GM23338 (cell line): ENCODE measurements at regions not wholly inside any gene's neighbourhood (a gene's known extent, or its start where the extent isn't known, plus 50 kb on each side); places are given as distances from the start of the nearest gene placed in this dataset.

Source experiments
- CREB1 ChIP-seq: fragments of 250-450 bp; sonication (Bioruptor Pico); IDR thresholded peaks from 2 replicates; pipeline ENCODE4 v1.5.0; 2020; ENCODE audit warnings: low read depth, mild to moderate bottlenecking, moderate library complexity
- CTCF ChIP-seq, 2 experiments: fragments of 200-600 bp in 1 of 2; sonication (generic) in 1 of 2; conservative IDR thresholded peaks; 2 replicates each; pipeline versions ENCODE4 v1.5.1 to v1.6.1; 2016 to 2017; ENCODE audit warnings: antibody characterized with exemption in 2 of 2, low read depth in 2 of 2, mild to moderate bottlenecking in 2 of 2, moderate library complexity in 1 of 2
- ETS1 ChIP-seq: IDR thresholded peaks from 2 replicates; pipeline ENCODE4 v1.6.1; 2016; ENCODE audit warnings: antibody characterized with exemption
- EZH2 ChIP-seq: fragments of 200-600 bp; sonication (generic); IDR thresholded peaks from one replicate; pipeline ENCODE4 v1.8.0; 2017; ENCODE audit warnings: antibody characterized with exemption, mild to moderate bottlenecking, low read depth; ENCODE audit not compliant: unreplicated experiment
- EZH2phosphoT487 ChIP-seq: fragments of 200-600 bp; sonication (generic); IDR thresholded peaks from one replicate; pipeline ENCODE4 v1.8.1; 2018; ENCODE audit warnings: antibody characterized with exemption; ENCODE audit not compliant: unreplicated experiment
- JUNB ChIP-seq: IDR thresholded peaks from one replicate; pipeline ENCODE4 v1.6.1; 2016; ENCODE audit warnings: antibody characterized with exemption; ENCODE audit not compliant: unreplicated experiment
- POLR2AphosphoS5 ChIP-seq: IDR thresholded peaks from 2 replicates; pipeline ENCODE4 v1.6.1; 2016; ENCODE audit warnings: antibody characterized with exemption, low read depth
- STAT1 ChIP-seq: IDR thresholded peaks from one replicate; pipeline ENCODE4 v1.6.1; 2016; ENCODE audit warnings: antibody characterized with exemption; ENCODE audit not compliant: unreplicated experiment
- ZNF114 ChIP-seq: fragments of 250-450 bp; sonication (Bioruptor Pico); IDR thresholded peaks from 2 replicates; pipeline ENCODE4 v1.5.0; 2020; ENCODE audit warnings: mild to moderate bottlenecking, moderate library complexity
- ZNF331 ChIP-seq: fragments of 250-450 bp; sonication (Bioruptor Pico); IDR thresholded peaks from 2 replicates; pipeline ENCODE4 v1.5.0; 2020; ENCODE audit warnings: low read depth, mild to moderate bottlenecking, moderate library complexity
- TF ChIP-seq, protein P1 (sequence below): IDR thresholded peaks from one replicate; pipeline ENCODE4 v1.6.1; 2018; ENCODE audit warnings: antibody characterized with exemption; ENCODE audit not compliant: unreplicated experiment
- TF ChIP-seq, protein P2 (sequence below): fragments of 250-450 bp; sonication (Bioruptor Pico); IDR thresholded peaks from 2 replicates; pipeline ENCODE4 v1.5.0; 2020; ENCODE audit warnings: mild to moderate bottlenecking, moderate library complexity

DNA sequence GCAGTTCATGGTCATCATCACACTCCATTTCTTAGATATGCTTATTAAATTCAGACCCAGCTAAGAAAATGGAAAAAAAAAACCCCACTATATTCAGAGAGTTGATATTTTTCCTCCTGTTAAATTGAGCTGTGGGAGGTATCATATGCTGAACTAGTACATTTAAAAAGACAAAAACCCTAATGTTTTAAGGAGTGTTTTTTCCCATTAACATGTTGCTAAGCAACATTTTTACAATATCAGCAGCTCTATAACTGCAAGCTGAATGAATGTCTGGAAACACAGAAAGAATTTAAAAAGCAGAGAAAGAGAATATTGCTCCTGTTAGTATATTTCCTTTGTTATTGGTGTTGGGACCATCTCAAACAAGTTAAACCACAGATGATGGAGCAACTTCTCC lies 265.8 kb upstream of the GRIA1 start:
- TF ChIP-seq CTCF (conservative IDR thresholded peaks at IDR 0.05; ENCODE audit: low read depth in 2 of 2) (no peak), EZH2 (no peak), POLR2AphosphoS5 (no peak), JUNB (no peak), ZNF331 (CRISPR knock-in tag) (no peak), CREB1 (CRISPR knock-in tag) (no peak), EZH2phosphoT487 (no peak), ZNF114 (CRISPR knock-in tag) (no peak), ETS1 (no peak), STAT1 (no peak)
- TF ChIP-seq, protein P1, sequence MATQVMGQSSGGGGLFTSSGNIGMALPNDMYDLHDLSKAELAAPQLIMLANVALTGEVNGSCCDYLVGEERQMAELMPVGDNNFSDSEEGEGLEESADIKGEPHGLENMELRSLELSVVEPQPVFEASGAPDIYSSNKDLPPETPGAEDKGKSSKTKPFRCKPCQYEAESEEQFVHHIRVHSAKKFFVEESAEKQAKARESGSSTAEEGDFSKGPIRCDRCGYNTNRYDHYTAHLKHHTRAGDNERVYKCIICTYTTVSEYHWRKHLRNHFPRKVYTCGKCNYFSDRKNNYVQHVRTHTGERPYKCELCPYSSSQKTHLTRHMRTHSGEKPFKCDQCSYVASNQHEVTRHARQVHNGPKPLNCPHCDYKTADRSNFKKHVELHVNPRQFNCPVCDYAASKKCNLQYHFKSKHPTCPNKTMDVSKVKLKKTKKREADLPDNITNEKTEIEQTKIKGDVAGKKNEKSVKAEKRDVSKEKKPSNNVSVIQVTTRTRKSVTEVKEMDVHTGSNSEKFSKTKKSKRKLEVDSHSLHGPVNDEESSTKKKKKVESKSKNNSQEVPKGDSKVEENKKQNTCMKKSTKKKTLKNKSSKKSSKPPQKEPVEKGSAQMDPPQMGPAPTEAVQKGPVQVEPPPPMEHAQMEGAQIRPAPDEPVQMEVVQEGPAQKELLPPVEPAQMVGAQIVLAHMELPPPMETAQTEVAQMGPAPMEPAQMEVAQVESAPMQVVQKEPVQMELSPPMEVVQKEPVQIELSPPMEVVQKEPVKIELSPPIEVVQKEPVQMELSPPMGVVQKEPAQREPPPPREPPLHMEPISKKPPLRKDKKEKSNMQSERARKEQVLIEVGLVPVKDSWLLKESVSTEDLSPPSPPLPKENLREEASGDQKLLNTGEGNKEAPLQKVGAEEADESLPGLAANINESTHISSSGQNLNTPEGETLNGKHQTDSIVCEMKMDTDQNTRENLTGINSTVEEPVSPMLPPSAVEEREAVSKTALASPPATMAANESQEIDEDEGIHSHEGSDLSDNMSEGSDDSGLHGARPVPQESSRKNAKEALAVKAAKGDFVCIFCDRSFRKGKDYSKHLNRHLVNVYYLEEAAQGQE = no peak
- TF ChIP-seq, protein P2, sequence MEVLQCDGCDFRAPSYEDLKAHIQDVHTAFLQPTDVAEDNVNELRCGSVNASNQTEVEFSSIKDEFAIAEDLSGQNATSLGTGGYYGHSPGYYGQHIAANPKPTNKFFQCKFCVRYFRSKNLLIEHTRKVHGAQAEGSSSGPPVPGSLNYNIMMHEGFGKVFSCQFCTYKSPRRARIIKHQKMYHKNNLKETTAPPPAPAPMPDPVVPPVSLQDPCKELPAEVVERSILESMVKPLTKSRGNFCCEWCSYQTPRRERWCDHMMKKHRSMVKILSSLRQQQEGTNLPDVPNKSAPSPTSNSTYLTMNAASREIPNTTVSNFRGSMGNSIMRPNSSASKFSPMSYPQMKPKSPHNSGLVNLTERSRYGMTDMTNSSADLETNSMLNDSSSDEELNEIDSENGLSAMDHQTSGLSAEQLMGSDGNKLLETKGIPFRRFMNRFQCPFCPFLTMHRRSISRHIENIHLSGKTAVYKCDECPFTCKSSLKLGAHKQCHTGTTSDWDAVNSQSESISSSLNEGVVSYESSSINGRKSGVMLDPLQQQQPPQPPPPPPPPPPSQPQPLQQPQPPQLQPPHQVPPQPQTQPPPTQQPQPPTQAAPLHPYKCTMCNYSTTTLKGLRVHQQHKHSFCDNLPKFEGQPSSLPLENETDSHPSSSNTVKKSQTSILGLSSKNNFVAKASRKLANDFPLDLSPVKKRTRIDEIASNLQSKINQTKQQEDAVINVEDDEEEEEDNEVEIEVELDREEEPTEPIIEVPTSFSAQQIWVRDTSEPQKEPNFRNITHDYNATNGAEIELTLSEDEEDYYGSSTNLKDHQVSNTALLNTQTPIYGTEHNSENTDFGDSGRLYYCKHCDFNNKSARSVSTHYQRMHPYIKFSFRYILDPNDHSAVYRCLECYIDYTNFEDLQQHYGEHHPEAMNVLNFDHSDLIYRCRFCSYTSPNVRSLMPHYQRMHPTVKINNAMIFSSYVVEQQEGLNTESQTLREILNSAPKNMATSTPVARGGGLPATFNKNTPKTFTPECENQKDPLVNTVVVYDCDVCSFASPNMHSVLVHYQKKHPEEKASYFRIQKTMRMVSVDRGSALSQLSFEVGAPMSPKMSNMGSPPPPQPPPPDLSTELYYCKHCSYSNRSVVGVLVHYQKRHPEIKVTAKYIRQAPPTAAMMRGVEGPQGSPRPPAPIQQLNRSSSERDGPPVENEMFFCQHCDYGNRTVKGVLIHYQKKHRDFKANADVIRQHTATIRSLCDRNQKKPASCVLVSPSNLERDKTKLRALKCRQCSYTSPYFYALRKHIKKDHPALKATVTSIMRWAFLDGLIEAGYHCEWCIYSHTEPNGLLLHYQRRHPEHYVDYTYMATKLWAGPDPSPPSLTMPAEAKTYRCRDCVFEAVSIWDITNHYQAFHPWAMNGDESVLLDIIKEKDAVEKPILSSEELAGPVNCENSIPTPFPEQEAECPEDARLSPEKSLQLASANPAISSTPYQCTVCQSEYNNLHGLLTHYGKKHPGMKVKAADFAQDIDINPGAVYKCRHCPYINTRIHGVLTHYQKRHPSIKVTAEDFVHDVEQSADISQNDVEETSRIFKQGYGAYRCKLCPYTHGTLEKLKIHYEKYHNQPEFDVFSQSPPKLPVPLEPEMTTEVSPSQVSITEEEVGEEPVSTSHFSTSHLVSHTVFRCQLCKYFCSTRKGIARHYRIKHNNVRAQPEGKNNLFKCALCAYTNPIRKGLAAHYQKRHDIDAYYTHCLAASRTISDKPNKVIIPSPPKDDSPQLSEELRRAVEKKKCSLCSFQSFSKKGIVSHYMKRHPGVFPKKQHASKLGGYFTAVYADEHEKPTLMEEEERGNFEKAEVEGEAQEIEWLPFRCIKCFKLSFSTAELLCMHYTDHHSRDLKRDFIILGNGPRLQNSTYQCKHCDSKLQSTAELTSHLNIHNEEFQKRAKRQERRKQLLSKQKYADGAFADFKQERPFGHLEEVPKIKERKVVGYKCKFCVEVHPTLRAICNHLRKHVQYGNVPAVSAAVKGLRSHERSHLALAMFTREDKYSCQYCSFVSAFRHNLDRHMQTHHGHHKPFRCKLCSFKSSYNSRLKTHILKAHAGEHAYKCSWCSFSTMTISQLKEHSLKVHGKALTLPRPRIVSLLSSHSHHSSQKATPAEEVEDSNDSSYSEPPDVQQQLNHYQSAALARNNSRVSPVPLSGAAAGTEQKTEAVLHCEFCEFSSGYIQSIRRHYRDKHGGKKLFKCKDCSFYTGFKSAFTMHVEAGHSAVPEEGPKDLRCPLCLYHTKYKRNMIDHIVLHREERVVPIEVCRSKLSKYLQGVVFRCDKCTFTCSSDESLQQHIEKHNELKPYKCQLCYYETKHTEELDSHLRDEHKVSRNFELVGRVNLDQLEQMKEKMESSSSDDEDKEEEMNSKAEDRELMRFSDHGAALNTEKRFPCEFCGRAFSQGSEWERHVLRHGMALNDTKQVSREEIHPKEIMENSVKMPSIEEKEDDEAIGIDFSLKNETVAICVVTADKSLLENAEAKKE (CRISPR knock-in tag) = no peak
